ENCODE measurements at regions not wholly inside any gene's neighbourhood (a gene's known extent, or its start where the extent isn't known, plus 50 kb on each side); places are given as distances from the start of the nearest gene placed in this dataset.
A peak's percentile ranks its signal among the peaks of the same experiment; 100 is the strongest.

- no peaks in the 10 kb centered on the region for H3K27me3 ChIP-seq
- intact Hi-C loops (cut with DNase I): no loop called here
These were observed 491.0 kb upstream of the C9orf72 start for GRCh38 chr9:28064241-28064815.

GRCh38 chr9:28073270-28073669 is 500.0 kb upstream of the C9orf72 start:
- TF ChIP-seq POLR2AphosphoS5 (IDR thresholded peaks at IDR 0.05) (no peak), CTCF (IDR thresholded peaks at IDR 0.05) (peak; percentile 39 to 56 (median 53))
- H3K27me3 ChIP-seq: no peaks in the 10 kb centered on the region
- no peaks in the 10 kb centered on the region for H3K4me1 ChIP-seq
- intact Hi-C loops (cut with DNase I): loop anchor here (5.0 kb wide), 1 partner anchor 346 kb away; no protein-coding TSS in a partner anchor
- H3K36me3 ChIP-seq: no peaks in the 10 kb centered on the region
- H3K4me3 ChIP-seq: no peak overlapping the region
- no peaks in the 10 kb centered on the region for H3K9me3 ChIP-seq
- no peak overlapping the region for H3K27ac ChIP-seq (replicated peaks in 1 of 4)
- no peak for DNase-seq (ENCODE audit: extremely low spot score)
- 39% methylated on average over 1 of the region's 1 CpG for WGBS

More at GRCh38 chr9:28064241-28064815, 491.0 kb upstream of the C9orf72 start:
- Histone ChIP-seq H3K4me3 (no peak overlapping the region), H3K4me1 (no peaks in the 10 kb centered on the region), H3K9me3 (no peaks in the 10 kb centered on the region), H3K36me3 (no peaks in the 10 kb centered on the region), H3K27ac (replicated peaks in 1 of 4) (no peak overlapping the region)
- WGBS: 61% methylated on average over 9 of the region's 9 CpGs
- DNase-seq (ENCODE audit: extremely low spot score): no peak
- TF ChIP-seq POLR2AphosphoS5 (IDR thresholded peaks at IDR 0.05): no peak

GRCh38 chr9:28079677-28080076 is 506.4 kb upstream of the C9orf72 start:
- Histone ChIP-seq H3K27me3 (no peaks in the 10 kb centered on the region), H3K4me1 (no peaks in the 10 kb centered on the region), H3K27ac (replicated peaks in 1 of 4) (no peak overlapping the region), H3K36me3 (no peaks in the 10 kb centered on the region), H3K9me3 (no peaks in the 10 kb centered on the region), H3K4me3 (no peak overlapping the region)
- no peak for TF ChIP-seq POLR2AphosphoS5 (IDR thresholded peaks at IDR 0.05)
- TF ChIP-seq POLR2A (IDR thresholded peaks at IDR 0.05; ENCODE audit: low read depth): no peak
- no peak for TF ChIP-seq EP300 (IDR thresholded peaks at IDR 0.05)
- no peak for TF ChIP-seq CTCF (IDR thresholded peaks at IDR 0.05)
- 82% methylated on average over 3 of the region's 3 CpGs for WGBS
- no peak for DNase-seq (ENCODE audit: extremely low spot score)
- intact Hi-C loops (cut with DNase I): no loop called here

- Histone ChIP-seq H3K4me3 (no peak overlapping the region), H3K9me3 (no peaks in the 10 kb centered on the region), H3K36me3 (no peaks in the 10 kb centered on the region), H3K27me3 (no peaks in the 10 kb centered on the region), H3K4me1 (no peaks in the 10 kb centered on the region), H3K27ac (replicated peaks in 1 of 4) (no peak overlapping the region)
- TF ChIP-seq CTCF (IDR thresholded peaks at IDR 0.05): no peak
- no peak for TF ChIP-seq EP300 (IDR thresholded peaks at IDR 0.05)
- TF ChIP-seq POLR2AphosphoS5 (IDR thresholded peaks at IDR 0.05): no peak
- no peak for TF ChIP-seq POLR2A (IDR thresholded peaks at IDR 0.05; ENCODE audit: low read depth)
- DNase-seq (ENCODE audit: extremely low spot score): no peak
- WGBS: 83% methylated on average over 3 of the region's 3 CpGs
- intact Hi-C loops (cut with DNase I): no loop called here
These were observed 509.4 kb upstream of the C9orf72 start for GRCh38 chr9:28082671-28083070.

- no peak for DNase-seq (ENCODE audit: extremely low spot score)
- Histone ChIP-seq H3K9me3 (no peaks in the 10 kb centered on the region), H3K27ac (replicated peaks in 1 of 4) (no peak overlapping the region), H3K4me1 (no peaks in the 10 kb centered on the region), H3K27me3 (no peaks in the 10 kb centered on the region), H3K36me3 (no peaks in the 10 kb centered on the region), H3K4me3 (no peak overlapping the region)
- TF ChIP-seq POLR2AphosphoS5 (IDR thresholded peaks at IDR 0.05) (no peak), EP300 (IDR thresholded peaks at IDR 0.05) (no peak), POLR2A (IDR thresholded peaks at IDR 0.05; ENCODE audit: low read depth) (no peak), CTCF (IDR thresholded peaks at IDR 0.05) (no peak)
- intact Hi-C loops (cut with DNase I): no loop called here
These were observed 513.6 kb upstream of the C9orf72 start for GRCh38 chr9:28086881-28087280.

Measured in esophagus muscularis mucosa (tissue), 4 donors.